HG02571 (cell line): ENCODE measurements at regions not wholly inside any gene's neighbourhood (a gene's known extent, or its start where the extent isn't known, plus 50 kb on each side); places are given as distances from the start of the nearest gene placed in this dataset.
"Not testable (repeated sequence)": the region's sequence is repeated elsewhere in the genome, so short reads cannot be mapped to it uniquely, and the experiment has no call there.

Experiments used
- ATAC-seq: cut with Tn5 transposase; IDR thresholded peaks from one replicate; pipeline ENCODE4 v1.9.1; 2021; ENCODE audit warnings: mild to moderate bottlenecking, moderate library complexity; ENCODE audit not compliant: unreplicated experiment

DNA sequence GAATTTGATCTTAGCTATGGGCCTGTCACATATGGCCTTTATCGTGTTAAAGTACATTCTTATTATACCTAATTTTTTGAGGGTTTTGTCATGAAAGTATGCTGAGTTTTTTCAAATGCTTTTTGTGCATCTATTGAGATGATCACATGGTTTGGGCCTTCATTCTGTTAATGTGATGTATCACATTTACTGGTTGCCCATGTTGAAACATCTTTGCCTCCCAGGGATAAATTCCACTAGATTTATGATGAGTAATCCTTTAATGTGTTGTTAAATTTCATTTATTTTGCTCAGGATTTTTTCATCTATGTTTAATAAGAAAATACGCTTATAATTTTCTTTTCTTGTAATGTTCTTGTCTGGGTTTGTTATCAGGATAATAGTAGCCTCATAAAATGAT, 442.0 kb downstream of the MDFIC start:
- no peak for ATAC-seq

DNA sequence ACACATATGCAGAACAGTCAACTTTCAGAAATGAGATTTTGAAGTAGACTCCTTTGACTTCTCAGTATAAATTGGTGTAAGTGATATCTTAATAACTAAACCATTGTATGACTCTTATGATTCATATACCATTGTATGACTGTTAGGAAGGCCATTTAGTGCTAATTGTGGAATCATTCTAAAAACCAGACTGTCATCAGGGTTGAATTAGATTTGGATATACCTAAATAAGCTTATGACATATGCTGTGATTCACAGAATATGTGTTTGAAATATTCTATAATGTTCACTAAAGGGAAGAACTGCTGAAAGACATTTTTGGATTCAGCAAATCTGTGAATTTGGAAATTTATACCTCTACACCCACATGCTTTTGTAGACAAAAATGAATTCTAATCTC, 438.1 kb downstream of the MDFIC start:
- ATAC-seq = no peak

DNA sequence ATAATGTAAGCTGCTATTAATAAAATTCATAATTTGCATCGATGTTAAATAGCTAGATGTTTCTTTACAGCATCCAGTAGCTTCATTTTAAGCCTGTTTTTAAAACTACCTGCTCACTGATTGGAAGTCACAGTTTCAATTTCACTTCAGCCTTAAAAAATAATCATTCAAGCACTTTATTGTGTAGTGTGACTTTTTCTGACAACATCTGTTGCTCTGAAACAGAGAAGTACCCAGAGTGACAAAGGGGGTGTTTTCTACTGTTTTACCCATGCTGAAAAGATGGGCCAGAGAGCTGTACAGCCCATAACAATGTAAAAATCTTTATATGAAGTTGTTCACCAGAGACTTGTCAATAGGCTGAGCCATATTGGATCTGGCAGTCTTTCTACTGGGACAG, 437.2 kb downstream of the MDFIC start:
- no peak for ATAC-seq

DNA sequence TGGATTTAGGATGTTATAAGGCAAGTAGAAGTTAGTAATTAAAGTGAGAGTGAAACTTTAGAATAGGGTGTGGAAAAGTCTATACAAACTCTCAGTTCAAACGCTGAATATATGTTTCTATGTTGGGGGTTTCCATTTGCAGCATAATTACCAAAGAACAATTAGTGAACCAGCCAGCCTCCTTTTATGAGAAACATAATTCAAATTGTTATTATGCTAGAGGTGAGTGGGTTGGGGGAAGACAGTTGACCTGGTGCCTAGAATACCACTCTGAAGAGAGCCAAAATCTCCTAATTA, 435.8 kb downstream of the MDFIC start:
- ATAC-seq = no peak

DNA sequence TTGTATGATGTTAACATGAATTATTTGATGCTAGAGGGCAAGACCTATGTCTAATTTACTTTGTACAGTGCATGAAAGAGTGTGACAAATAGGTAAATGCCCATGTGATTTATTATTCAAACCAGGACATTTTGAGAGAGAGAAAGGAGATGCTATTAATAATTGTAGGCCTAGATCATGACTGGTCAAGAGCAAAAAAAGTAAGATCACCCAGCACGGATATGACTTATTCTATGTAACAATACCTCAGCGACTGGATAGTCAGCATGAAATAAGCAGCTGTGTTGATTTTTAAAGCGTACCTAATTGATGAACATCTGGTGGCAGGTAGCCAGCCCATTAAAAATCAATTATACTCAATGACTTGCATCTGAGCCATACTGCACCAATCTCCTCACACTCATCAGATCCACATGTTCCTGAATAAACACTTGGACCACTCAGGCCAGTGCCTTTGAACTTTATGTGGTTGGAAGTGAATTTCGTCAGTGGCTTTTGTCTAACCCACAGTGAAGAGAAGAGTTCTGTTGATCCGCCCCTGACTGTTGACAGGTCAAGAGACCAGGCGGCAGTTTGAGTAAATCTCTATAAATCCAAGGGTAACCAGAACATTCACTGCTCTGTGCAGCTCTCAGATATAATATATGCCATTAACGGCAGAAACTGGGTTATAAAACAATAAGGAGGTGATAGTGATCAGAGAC, 435.3 kb downstream of the MDFIC start:
- no peak for ATAC-seq

DNA sequence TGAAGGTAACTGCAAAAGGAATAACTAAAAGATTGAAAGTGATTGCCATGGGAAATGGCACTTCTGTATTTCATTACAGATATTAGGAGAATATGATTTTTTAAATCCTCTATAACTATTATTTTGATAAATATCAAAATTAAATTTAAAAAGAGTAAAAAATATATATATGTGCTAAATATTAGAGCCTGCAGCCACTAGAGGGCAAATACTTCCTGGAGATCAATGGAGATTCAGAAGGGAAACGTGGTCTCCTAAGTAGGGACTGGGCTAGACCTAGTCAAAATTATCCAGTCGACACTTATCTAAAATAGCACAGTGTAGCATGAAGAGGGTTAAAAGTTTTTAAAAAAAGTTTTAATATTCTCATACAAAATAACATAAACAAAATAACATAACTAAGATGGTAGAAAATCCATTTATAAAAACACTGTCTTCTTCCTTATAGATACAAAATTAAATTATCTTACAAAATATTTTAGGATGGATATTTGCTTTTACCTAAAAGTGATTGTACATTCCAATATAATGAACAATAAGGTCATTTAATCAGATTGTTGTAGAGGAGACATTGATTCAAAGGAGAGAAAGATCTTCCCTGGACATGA, 434.3 kb downstream of the MDFIC start:
- ATAC-seq = no peak

DNA sequence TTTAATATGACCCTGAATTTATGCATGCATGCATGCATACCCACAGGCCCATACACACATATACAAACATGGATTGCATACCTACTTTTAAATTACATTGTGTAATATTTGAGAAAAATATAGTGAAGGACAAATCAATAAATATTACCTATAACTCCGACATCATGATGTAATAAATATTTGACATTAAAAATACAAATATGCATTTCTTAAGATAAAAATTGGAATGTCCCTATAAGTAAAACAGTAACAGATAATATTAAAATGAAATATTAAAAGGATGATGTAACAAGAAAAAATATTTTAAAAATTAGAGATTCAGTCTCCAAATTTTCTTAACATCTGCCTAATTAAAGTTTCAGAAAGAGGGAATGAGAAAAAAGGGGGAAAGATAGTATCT, 433.0 kb downstream of the MDFIC start:
- no peak for ATAC-seq

DNA sequence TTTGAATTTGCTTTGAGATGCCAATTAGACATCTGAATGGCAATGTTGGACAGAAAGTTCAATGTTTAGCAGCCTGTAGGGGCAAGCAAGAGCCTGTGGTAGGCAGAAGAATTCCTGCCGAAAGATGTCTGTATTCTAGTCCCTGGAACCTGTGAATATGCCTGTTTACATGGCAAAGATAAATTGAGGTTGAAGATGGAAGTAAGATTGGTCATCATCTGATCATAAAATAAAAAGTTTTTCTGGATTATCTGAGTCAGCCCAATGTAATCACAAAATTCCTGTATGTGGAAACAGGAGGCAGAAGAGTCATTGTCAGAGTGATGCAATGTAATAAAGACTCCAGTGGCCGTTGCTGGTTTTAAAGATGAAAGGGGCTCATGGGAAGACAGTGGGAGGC, 430.5 kb downstream of the MDFIC start:
- no peak for ATAC-seq

DNA sequence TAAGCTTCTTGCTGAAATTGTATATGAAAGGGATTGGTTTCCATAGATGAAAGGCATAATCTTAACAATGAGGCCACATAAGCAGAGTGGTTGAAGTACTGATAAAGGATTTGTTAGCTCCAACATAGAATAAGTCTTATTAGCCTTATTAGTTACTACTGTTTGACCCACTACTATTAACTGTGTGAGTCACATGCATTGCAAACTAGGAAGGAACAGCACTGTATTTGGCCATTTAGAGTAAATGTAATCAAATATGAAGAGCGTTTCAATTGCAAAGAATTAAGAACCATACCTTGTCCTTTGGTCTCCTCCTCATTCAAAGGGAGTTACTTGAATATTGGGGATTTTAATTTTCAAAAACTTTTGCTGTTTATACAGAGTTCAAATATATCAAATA, 428.9 kb downstream of the MDFIC start:
- no peak for ATAC-seq

DNA sequence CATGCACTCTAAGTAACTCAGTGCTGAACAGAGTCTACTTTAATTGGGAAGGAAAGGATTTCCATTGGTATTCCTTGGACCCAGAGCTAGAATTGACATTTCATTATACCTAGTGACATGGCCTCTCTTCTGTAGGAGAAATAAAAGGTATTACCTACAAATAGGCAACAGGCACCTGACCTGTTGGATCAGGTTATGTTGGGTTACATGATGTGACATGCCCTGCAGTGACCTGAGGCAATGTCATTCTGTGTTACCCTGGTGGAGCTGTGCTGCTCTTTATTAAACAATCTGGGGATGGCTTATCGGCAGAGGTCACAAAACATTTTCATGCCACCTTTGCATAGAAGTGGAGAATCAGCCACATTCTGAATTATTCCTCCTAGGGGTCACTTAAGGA, 427.7 kb downstream of the MDFIC start:
- no peak for ATAC-seq

DNA sequence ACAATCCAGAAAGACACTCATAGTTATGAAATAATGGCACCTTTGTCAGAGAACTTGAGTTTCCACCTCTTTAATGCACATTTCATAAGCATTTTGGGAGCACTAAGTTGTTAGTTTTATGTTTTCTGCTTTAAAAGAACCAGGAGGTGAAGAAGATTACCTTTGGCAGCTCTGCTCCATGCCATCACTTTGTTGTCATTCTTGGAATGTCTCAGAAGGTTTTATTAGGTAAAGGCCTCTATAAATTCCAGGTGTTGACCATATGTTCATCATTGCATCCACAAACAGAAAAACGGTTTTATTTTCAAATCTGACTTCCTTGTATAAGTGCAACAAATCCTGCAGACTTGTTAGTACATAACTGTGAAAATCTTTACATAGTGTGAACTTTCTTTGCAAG, 424.8 kb downstream of the MDFIC start:
- no peak for ATAC-seq

DNA sequence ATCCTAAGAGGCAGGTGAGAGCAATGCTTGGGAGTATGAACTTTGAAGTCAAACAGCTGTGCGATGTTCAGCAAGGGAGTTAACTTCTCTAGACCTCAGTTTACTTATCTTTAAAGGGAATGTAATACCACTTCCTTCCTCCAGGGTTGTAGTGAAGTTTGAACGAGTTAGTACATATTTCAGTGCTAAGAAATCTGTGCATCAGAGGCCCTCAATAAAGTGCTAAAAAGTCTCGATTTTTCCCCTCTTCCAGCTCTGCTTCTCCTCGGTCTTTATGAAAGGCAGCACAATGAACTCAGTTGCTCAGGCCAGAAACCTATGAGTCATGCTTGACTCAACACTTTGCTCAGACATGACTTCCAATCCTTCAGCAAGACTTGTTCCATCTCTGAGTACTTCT, 418.9 kb downstream of the MDFIC start:
- ATAC-seq = no peak

DNA sequence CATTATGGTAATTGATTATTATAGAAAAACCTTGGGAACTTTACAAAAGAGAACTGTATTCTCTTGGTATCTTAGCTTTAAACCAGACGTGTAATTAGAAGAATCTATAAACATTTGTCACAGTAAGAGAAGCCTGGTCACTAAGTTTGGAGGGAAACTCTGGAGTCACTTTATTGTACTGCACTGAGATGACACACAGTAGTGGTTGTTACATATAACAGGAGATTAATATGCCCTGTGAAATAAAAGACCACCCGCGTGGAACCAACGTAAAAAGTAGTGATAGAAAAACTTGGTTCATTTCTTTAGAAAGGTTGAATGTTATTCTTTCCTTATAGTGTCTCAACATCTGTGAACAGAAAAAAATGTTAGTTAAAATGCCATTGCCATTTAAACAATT, 416.1 kb downstream of the MDFIC start:
- ATAC-seq = no peak

DNA sequence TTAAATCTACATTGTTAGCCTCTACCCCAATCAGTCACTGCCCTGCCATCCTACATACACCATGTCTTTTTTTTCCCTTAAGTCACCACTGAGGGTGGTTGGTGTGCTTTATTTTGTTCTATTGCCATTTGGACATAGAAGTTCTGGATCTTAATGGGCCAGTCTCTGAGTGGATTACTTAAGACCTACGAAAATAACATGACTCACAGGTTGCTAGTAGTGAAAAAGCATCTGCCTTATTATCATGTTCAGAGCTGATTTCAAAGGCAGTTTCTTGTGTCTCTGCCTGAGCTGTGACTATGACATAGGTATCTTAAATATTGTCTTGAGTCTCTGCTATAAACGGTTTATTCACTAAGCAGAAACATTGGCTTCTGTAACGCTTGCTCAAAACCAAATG, 410.8 kb downstream of the MDFIC start:
- no peak for ATAC-seq

DNA sequence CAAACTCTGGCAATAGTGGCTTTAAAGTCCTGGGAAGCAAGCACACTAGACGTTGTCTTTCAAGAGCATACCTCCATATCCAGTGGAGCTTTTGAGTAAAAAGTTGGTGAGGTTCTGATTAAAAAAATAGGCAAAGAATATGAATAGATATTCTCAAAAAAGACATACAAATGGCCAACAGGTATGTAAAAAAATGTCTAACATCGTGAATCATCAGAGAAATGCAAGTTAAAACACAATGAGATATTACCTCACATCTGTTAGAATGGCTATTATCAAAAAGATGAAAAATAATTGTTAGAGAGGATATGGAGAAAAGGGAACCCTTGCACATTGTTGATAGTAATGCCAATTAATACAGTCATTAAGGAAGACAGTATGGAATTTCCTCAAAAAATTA, 407.1 kb downstream of the MDFIC start:
- no peak for ATAC-seq

DNA sequence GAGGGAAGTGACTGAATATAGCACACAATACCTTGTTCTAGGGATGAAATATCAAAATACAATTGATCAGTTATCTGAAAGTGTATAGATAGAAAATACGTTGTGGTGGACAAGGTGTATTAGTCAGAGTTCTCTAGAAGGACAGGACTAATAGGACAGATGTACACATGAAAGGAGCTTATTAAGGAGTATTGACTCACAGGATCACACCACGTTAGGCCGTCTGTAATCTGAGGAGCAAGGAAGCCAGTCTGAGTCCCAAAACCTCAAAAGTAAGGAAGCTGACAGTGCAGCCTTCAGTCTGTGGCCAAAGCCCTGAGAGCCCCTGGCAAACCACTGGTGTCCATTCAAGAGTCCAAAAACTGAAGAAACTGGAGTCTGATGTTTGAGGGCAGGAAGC, 406.1 kb downstream of the MDFIC start:
- ATAC-seq = no peak

DNA sequence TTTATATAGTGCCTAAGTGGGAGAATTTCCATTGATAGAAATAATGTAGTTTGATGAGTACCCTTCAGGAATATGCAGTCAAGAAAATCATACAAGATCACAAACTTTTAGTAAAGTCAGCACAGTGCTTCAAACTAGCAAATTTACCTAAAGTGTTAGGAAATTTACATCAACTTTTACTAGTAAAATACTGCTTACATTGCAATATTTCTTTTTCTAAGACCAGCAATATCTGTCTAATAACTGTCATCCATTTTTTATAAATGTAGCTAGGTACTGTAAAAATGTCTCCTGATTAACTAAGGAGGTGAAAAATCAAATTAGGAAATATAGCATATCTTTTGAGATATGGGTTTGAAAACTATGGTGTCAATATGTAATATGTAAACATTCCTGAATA, 405.4 kb downstream of the MDFIC start:
- no peak for ATAC-seq

DNA sequence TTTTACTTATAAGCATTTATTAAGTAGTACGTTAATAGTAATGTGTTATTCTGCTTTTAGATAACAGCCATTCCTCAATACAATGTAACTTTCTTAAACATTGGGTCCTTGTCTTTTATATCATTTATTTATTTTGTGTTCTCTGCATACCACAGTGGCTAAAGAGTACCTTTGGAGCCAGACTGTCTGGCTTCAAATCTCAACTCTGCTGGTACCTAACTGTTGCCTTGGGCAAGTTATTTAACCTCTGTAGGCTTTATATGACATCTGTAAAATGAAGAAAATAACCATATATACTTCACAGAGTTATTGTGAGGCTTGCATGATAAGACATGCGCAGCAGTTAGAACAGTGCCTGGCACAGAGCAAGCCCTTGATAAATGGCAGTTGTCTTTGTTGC, 397.6 kb downstream of the MDFIC start:
- no peak for ATAC-seq

DNA sequence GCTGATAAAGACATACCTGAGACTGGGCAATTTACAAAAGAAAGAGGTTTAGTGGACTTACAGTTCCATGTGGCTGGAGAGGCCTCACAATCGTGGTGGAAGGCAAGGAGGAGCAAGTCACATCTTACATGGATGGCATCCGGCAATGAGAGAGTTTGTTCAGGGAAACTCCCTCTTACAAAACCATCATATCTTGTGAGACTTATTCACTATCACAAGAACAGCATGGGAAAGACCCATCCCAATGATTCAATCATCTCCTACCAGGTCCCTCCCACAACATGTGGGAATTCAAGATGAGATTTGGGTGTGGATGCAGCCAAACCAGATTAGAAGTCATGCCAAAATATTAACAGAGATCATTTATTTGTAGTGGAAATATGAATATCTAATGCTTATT, 388.4 kb downstream of the MDFIC start:
- ATAC-seq = not testable (repeated sequence)

DNA sequence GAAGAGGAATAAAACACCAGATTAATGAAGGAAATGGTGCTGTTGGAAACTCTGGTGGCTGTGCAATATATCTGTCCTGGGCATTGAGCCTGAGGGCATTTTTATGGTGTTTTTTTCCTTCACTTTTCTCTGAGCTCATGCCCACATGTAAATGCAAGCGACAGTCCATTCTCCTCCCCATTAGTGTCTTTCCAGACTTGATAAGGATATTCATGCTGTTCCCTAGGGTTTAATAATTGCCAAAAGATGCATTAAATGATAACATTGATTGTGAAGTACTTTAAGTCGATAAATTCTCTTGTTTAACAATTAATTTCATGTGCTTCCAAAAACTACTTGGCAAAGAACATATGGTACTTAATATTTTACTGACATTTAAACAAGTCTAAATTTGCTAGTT, 384.7 kb downstream of the MDFIC start:
- ATAC-seq = no peak

DNA sequence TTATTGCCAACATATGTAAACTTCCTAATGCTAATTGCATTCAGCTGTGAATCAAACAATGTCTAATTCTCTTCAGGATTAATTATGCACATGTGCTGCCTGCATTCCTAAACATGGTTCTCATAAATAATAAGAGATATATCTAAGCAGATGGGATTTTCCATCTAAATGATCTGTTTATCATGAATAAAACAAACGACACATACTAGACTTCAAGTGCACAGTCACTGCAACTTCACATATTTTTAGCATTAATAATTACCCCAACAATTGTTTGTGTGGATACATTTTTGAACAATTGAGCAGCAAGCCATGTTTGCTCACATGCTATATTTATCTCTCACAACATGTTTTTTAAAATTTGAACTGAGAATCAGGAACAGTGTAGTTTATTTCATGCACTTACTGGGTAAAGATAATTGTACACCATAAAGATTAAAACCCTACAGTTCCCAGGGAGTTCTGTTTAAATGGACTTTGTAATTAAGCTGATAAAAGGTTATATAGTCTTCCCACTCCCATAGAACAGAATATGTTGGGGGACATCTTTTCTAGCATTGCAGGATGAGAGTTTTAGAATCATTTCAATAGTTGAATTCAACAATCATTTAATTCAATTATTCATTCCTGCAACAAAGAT, 378.5 kb downstream of the MDFIC start:
- no peak for ATAC-seq

DNA sequence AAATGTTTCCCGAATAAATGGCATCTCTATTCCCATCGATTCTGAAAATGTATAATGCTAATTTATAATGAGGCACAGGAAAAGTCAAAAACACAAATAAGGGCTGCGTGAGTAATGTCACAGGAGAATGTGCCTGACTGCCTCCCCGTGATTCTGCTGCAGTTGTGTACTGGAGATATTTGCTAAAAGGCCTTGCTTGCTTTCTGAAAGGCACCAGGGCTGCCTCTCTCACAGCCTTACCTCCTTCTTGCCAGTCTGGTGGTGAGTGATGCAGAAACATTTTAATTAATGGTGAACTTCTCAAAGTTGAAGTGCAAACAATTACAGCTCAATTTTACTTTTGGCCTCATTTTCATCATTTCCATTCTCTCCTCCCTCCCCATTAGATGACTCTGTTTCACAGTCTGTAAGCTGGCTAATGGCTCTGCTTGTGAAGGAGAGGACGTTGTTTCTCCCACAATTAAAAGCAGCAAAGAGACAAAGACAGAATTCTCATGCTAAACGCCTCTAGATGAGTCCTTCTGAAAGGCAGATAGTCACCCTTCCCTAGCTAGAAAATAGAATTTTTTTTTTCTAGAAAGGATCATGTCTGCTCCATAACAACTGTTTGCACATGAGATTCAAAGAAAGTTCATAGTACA, 377.6 kb downstream of the MDFIC start:
- no peak for ATAC-seq
